Large intestine (tissue), 3 donors: ENCODE measurements at regions not wholly inside any gene's neighbourhood (a gene's known extent, or its start where the extent isn't known, plus 50 kb on each side); places are given as distances from the start of the nearest gene placed in this dataset.

Experiments
- DNase-seq, 2 donors: peaks; one replicate each; pipeline versions ENCODE4 v3.0.0 to v3.0.0-alpha.2; 2013
- H3K27ac ChIP-seq: one replicate; pipeline ENCODE4 v1.5.1; 2013; ENCODE audit warnings: low read length
- H3K27me3 ChIP-seq: 2 replicates; pipeline ENCODE4 v1.6.1; 2013; ENCODE audit warnings: low read length; ENCODE audit not compliant: control insufficient read depth, insufficient read depth
- H3K36me3 ChIP-seq: 2 replicates; pipeline ENCODE4 v1.6.1; 2013; ENCODE audit warnings: low read length; ENCODE audit not compliant: control insufficient read depth, insufficient read depth
- H3K4me1 ChIP-seq: one replicate; pipeline ENCODE4 v1.6.1; 2013; ENCODE audit warnings: low read length; ENCODE audit not compliant: control insufficient read depth, insufficient read depth
- H3K4me3 ChIP-seq: one replicate; pipeline ENCODE4 v1.5.1; 2013; ENCODE audit warnings: low read length
- H3K9me3 ChIP-seq: one replicate; pipeline ENCODE4 v1.6.1; 2013; ENCODE audit warnings: mild to moderate bottlenecking, low read depth, low read length, moderate library complexity; ENCODE audit not compliant: control insufficient read depth
- WGBS: methylation state at CpG from one replicate; pipeline ENCODE4 v1.1.5; 2013; ENCODE audit warnings: low lambda C conversion rate; ENCODE audit not compliant: insufficient coverage; 5-methylcytosine and 5-hydroxymethylcytosine counted together

- Histone ChIP-seq H3K9me3 (no peaks in the 10 kb centered on the region), H3K27me3 (no peaks in the 10 kb centered on the region), H3K27ac (no peak overlapping the region), H3K4me3 (no peak overlapping the region), H3K4me1 (no peaks in the 10 kb centered on the region), H3K36me3 (no peaks in the 10 kb centered on the region)
- peak; percentile 7 to 40 for DNase-seq
- WGBS: no CpG with 5 or more reads among the region's 2 CpGs
These were observed 611.0 kb downstream of the TSN start for GRCh38 chr2:122366427-122366826.

DNA sequence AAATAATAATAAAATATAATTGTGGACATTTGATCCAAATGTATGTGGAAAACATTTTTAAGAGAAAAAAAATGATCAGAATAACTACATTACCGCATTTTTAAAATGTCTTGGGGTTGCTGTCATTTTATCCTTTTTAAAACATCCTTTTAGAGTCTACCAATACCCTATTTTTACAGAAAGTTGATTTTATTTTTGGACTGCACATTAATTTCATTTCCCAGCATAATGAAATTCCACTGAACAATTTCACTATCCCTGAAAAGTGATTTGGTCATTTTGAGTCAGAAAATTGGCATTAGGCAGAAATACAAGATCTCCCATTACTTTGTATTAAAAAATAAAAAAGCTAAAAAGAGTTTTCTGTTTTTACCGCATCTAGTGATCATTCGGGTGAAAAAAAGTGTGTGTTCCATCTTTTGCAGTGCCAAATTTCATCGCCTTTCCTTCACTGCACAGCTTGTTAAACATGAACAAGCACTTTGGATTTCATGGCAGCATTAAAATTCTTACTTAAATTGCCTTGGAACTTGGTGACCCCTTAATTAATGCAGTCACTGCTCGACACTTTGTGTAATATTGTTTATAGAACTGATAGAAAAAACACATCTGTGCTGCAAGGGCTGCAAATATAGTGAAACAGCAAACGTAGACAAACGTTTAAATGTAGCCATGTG lies 611.7 kb downstream of the TSN start:
- H3K27me3 ChIP-seq: no peaks in the 10 kb centered on the region
- no peak overlapping the region for H3K4me3 ChIP-seq
- no peaks in the 10 kb centered on the region for H3K4me1 ChIP-seq
- WGBS: 56% methylated on average over 3 of the region's 7 CpGs
- no peak overlapping the region for H3K27ac ChIP-seq
- H3K9me3 ChIP-seq: no peaks in the 10 kb centered on the region
- no peaks in the 10 kb centered on the region for H3K36me3 ChIP-seq
- no peak for DNase-seq

DNA sequence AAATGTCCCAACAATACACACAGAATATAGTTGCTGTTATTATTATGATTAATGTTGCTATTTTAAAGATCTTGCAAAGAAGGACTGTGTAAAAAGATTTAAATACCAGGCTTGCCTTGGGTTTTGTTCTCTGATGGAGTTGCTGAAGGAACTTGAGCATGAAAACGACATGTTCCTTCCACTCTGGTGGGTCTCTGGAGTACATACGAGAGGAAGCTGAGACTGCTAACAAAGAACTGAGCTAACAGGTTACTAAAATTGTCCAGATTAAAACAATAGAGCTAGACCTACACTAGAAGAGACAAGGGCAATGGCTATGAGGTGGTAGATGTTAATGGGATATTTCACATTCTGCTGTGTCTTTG lies 612.2 kb downstream of the TSN start:
- Histone ChIP-seq H3K27ac (no peak overlapping the region), H3K4me1 (no peaks in the 10 kb centered on the region), H3K4me3 (no peak overlapping the region), H3K27me3 (no peaks in the 10 kb centered on the region), H3K36me3 (no peaks in the 10 kb centered on the region), H3K9me3 (peaks cover 2% of the 10 kb centered on the region)
- no peak for DNase-seq
- WGBS: 80% methylated on average over 1 of the region's 2 CpGs

- Histone ChIP-seq H3K4me3 (no peak overlapping the region), H3K4me1 (no peaks in the 10 kb centered on the region), H3K27me3 (no peaks in the 10 kb centered on the region), H3K9me3 (peaks cover 5% of the 10 kb centered on the region), H3K27ac (no peak overlapping the region), H3K36me3 (no peaks in the 10 kb centered on the region)
- DNase-seq: no peak
- no CpG with 5 or more reads among the region's 1 CpG for WGBS
These were observed 613.3 kb downstream of the TSN start for GRCh38 chr2:122368576-122369243.

DNA sequence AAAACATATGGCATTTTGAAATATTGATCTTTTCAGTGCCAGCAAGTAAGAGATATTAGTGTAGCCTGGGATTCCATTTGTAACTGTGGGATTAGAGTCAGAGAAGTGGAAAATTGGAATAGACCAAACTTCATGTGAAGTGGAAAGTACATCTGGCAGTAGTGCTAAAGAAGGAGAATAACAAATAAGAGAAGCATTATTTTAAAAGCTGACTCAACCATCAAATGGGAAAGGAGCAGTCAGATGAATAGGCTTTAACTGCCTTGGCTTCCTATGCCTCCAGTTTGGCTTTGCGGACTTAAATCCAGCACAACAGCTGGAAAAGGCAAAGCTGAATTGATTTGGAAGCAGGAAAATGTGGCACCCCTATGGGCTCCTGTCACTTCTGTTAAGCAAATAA lies 623.1 kb downstream of the TSN start:
- Histone ChIP-seq H3K4me1 (no peaks in the 10 kb centered on the region), H3K4me3 (no peak overlapping the region), H3K27me3 (no peaks in the 10 kb centered on the region), H3K27ac (no peak overlapping the region), H3K36me3 (no peaks in the 10 kb centered on the region), H3K9me3 (no peaks in the 10 kb centered on the region)
- no peak for DNase-seq
- no CpG with 5 or more reads among the region's 1 CpG for WGBS

DNA sequence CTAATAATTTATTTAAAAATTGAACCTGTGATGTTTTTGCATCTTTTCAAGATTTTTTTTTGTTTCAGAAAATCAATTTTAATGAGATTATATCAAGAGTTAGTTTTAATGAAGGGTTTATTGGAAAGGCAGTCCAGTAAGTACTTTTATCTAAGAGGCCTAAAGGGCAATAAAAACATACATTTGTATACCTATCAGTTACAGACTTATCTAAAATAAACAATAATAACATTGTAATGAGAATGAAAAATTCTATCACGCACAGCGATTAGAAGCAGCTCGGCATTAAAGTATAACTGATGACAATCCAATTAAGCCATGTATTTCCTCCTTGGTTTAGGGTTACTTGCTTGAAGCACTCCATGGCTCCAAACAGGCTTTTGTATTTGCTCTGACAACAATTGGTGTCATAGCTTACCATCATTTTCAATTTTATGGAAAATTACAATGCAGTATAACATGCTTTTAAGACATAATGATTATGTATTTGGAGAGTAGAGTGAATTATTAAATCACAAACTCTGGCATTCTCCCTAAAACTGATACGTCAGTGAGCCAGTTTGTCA lies 629.4 kb downstream of the TSN start:
- no peak overlapping the region for H3K4me3 ChIP-seq
- peaks cover 14% of the 10 kb centered on the region for H3K9me3 ChIP-seq
- H3K27ac ChIP-seq: no peak overlapping the region
- H3K27me3 ChIP-seq: no peaks in the 10 kb centered on the region
- no peak for DNase-seq
- no peaks in the 10 kb centered on the region for H3K36me3 ChIP-seq
- H3K4me1 ChIP-seq: no peaks in the 10 kb centered on the region
- WGBS: 83% methylated on average over 1 of the region's 4 CpGs

GRCh38 chr2:122388208-122388607 lies 632.8 kb downstream of the TSN start:
- peaks cover 14% of the 10 kb centered on the region for H3K9me3 ChIP-seq
- DNase-seq: no peak
- peaks cover 7% of the 10 kb centered on the region for H3K4me1 ChIP-seq
- WGBS: no CpG with 5 or more reads among the region's 3 CpGs
- no peaks in the 10 kb centered on the region for H3K36me3 ChIP-seq
- no peak overlapping the region for H3K4me3 ChIP-seq
- H3K27ac ChIP-seq: no peak overlapping the region
- H3K27me3 ChIP-seq: no peaks in the 10 kb centered on the region

DNA sequence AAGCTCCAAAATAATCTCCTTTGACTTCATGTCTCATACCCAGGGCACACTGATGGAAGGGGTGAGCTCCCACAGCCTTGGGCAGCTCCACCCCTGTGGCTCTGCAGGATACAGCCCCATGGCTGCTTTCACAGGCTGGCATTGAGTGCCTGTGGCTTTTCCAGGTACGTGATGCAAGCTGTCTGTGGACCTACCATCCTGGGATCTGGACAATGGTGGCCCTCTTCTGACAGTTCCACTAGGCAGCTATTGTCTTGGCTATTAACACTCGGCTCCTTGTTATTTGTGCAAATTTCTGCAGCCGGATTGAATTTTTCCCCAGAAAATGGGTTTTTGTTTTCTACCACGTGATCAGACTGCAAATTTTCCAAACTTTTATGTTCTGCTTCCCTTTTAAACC lies 634.2 kb downstream of the TSN start:
- Histone ChIP-seq H3K27ac (no peak overlapping the region), H3K4me1 (peaks cover 7% of the 10 kb centered on the region), H3K27me3 (no peaks in the 10 kb centered on the region), H3K36me3 (no peaks in the 10 kb centered on the region), H3K9me3 (peaks cover 14% of the 10 kb centered on the region), H3K4me3 (no peak overlapping the region)
- DNase-seq: no peak
- 100% methylated on average over 1 of the region's 4 CpGs for WGBS

DNA sequence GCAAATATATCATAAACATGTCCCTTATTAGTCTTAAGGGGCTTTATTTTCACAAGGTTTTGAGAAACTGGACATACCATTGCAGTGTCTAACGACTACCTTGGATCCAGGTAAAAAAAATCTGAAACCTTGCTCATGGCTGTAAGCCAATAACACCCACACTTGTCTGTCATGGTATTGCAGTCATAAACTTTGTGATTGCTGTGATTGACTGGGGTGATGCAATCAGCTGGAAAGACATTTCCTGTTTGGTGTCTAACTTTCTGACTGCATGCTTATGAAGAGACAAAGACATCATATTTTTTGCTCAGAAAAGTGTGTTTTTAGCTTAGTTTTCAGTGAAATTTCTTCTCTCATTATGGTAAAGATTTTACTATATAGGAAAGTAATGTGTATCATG lies 635.0 kb downstream of the TSN start:
- Histone ChIP-seq H3K4me3 (no peak overlapping the region), H3K4me1 (peaks cover 7% of the 10 kb centered on the region), H3K27me3 (no peaks in the 10 kb centered on the region), H3K27ac (peak overlapping the region; percentile 64), H3K9me3 (peaks cover 14% of the 10 kb centered on the region), H3K36me3 (no peaks in the 10 kb centered on the region)
- no CpG with 5 or more reads among the region's 1 CpG for WGBS
- peak; percentile 80 to 89 for DNase-seq

- Histone ChIP-seq H3K27me3 (no peaks in the 10 kb centered on the region), H3K9me3 (peaks cover 14% of the 10 kb centered on the region), H3K4me1 (peaks cover 7% of the 10 kb centered on the region), H3K27ac (peak overlapping the region; percentile 64), H3K4me3 (no peak overlapping the region), H3K36me3 (no peaks in the 10 kb centered on the region)
- no CpG with 5 or more reads among the region's 3 CpGs for WGBS
- no peak for DNase-seq
These were observed 636.3 kb downstream of the TSN start for GRCh38 chr2:122391726-122392125.

DNA sequence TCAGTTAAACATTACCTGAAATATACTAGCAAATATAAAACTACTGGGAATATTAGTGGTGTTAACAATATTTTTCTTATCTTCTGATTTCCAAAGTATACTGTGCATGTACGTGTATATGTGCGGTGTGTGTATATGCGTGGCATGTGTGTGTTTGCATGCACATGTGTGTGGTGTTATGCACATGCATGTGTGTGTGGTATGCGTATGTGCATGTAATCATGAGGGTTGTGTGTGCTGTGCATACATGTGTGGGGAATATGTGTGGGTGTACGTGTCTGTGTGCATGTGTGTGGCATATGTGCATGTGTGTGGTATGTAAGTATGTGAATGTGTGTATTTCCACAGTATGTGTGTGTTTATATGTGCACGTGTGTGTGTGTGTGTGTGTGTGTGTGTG lies 640.2 kb downstream of the TSN start:
- WGBS: no CpG with 5 or more reads among the region's 6 CpGs
- Histone ChIP-seq H3K4me3 (no peak overlapping the region), H3K9me3 (no peaks in the 10 kb centered on the region), H3K27ac (no peak overlapping the region), H3K4me1 (peaks cover 4% of the 10 kb centered on the region), H3K27me3 (no peaks in the 10 kb centered on the region), H3K36me3 (no peaks in the 10 kb centered on the region)
- no peak for DNase-seq
